Loucy (cell line): ENCODE measurements at regions not wholly inside any gene's neighbourhood (a gene's known extent, or its start where the extent isn't known, plus 50 kb on each side); places are given as distances from the start of the nearest gene placed in this dataset.

ENCODE experiments used
- H2AFZ ChIP-seq: fragments of 200-600 bp; sonication (generic); 2 replicates; pipeline ENCODE4 v1.6.0; 2016; ENCODE audit warnings: antibody characterized with exemption, mild to moderate bottlenecking, low read length, moderate library complexity
- H3F3A ChIP-seq: fragments of 200-600 bp; 2 replicates; pipeline ENCODE4 v1.6.0; 2016; ENCODE audit warnings: antibody characterized with exemption, low read depth, mild to moderate bottlenecking
- H3K27me3 ChIP-seq: fragments of 200-600 bp; sonication (generic); 2 replicates; pipeline ENCODE4 v1.6.1; 2014; ENCODE audit warnings: low read length, mild to moderate bottlenecking; ENCODE audit not compliant: insufficient read depth, poor library complexity, severe bottlenecking
- H3K36me3 ChIP-seq: fragments of 200-600 bp; sonication (generic); 2 replicates; pipeline ENCODE4 v1.6.1; 2016; ENCODE audit warnings: low read length; ENCODE audit not compliant: insufficient read depth
- H3K4me1 ChIP-seq: fragments of 200-600 bp; sonication (generic); 2 replicates; pipeline ENCODE4 v1.5.1; 2014; ENCODE audit warnings: low read length, mild to moderate bottlenecking; ENCODE audit not compliant: insufficient read depth, poor library complexity, severe bottlenecking
- H3K4me2 ChIP-seq: fragments of 200-600 bp; sonication (generic); 2 replicates; pipeline ENCODE4 v1.6.0; 2014; ENCODE audit warnings: antibody characterized with exemption, low read length, low read depth, mild to moderate bottlenecking; ENCODE audit not compliant: poor library complexity, severe bottlenecking
- H3K4me3 ChIP-seq: fragments of 200-600 bp; sonication (generic); 2 replicates; pipeline ENCODE4 v1.5.1; 2014; ENCODE audit warnings: low read length, mild to moderate bottlenecking, mixed read lengths; ENCODE audit not compliant: poor library complexity, severe bottlenecking
- H3K79me2 ChIP-seq: fragments of 200-600 bp; sonication (generic); 2 replicates; pipeline ENCODE4 v1.6.1; 2014; ENCODE audit warnings: low read length; ENCODE audit not compliant: insufficient read depth
- H3K9ac ChIP-seq: fragments of 200-600 bp; sonication (generic); 2 replicates; pipeline ENCODE4 v1.6.0; 2014; ENCODE audit warnings: mild to moderate bottlenecking, low read depth, low read length, moderate library complexity; ENCODE audit not compliant: poor library complexity, severe bottlenecking
- H3K9me2 ChIP-seq: fragments of 200-600 bp; sonication (generic); replicated peaks from 2 replicates; pipeline ENCODE4 v1.6.1; 2016; ENCODE audit warnings: low read depth, low read length, mixed read lengths
- H3K9me3 ChIP-seq: fragments of 200-600 bp; sonication (generic); 2 replicates; pipeline ENCODE4 v1.6.1; 2014; ENCODE audit warnings: mild to moderate bottlenecking, antibody characterized with exemption, low read length, low read depth; ENCODE audit not compliant: insufficient read depth
- H4K20me1 ChIP-seq: fragments of 200-600 bp; sonication (generic); 2 replicates; pipeline ENCODE4 v1.6.0; 2014; ENCODE audit warnings: antibody characterized with exemption, low read length, mild to moderate bottlenecking; ENCODE audit not compliant: insufficient read depth, poor library complexity, severe bottlenecking
- EZH2phosphoT487 ChIP-seq: fragments of 200-600 bp; IDR thresholded peaks from 2 replicates; pipeline ENCODE4 v1.6.1; 2018; ENCODE audit warnings: antibody characterized with exemption, mild to moderate bottlenecking, moderate library complexity, borderline replicate concordance
- TF ChIP-seq, protein P1 (sequence below): fragments of 200-600 bp; sonication (generic); conservative IDR thresholded peaks from 2 replicates; pipeline ENCODE4 v1.5.1; 2014; ENCODE audit warnings: mild to moderate bottlenecking, antibody characterized with exemption, low read length

GRCh38 chr14:54220071-54220703, 176.6 kb upstream of the CDKN3 start:
- no peaks in the 10 kb centered on the region for H3K36me3 ChIP-seq
- no peak overlapping the region for H2AFZ ChIP-seq
- no peaks in the 10 kb centered on the region for H4K20me1 ChIP-seq
- H3K4me2 ChIP-seq = no peak overlapping the region
- no peaks in the 10 kb centered on the region for H3K9me2 ChIP-seq
- H3F3A ChIP-seq = no peaks in the 10 kb centered on the region
- H3K27me3 ChIP-seq = no peaks in the 10 kb centered on the region
- no peak overlapping the region for H3K4me3 ChIP-seq
- H3K79me2 ChIP-seq = no peaks in the 10 kb centered on the region
- H3K4me1 ChIP-seq = no peaks in the 10 kb centered on the region
- H3K9me3 ChIP-seq = no peaks in the 10 kb centered on the region
- TF ChIP-seq, protein P1, sequence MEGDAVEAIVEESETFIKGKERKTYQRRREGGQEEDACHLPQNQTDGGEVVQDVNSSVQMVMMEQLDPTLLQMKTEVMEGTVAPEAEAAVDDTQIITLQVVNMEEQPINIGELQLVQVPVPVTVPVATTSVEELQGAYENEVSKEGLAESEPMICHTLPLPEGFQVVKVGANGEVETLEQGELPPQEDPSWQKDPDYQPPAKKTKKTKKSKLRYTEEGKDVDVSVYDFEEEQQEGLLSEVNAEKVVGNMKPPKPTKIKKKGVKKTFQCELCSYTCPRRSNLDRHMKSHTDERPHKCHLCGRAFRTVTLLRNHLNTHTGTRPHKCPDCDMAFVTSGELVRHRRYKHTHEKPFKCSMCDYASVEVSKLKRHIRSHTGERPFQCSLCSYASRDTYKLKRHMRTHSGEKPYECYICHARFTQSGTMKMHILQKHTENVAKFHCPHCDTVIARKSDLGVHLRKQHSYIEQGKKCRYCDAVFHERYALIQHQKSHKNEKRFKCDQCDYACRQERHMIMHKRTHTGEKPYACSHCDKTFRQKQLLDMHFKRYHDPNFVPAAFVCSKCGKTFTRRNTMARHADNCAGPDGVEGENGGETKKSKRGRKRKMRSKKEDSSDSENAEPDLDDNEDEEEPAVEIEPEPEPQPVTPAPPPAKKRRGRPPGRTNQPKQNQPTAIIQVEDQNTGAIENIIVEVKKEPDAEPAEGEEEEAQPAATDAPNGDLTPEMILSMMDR = no peak
- no peak for TF ChIP-seq EZH2phosphoT487
- no peak overlapping the region for H3K9ac ChIP-seq

GRCh38 chr14:54220704-54221431, 175.9 kb upstream of the CDKN3 start:
- Histone ChIP-seq H4K20me1 (no peaks in the 10 kb centered on the region), H3K9ac (no peak overlapping the region), H3K4me2 (no peak overlapping the region), H3K4me3 (no peak overlapping the region), H2AFZ (no peak overlapping the region), H3K36me3 (no peaks in the 10 kb centered on the region), H3K79me2 (no peaks in the 10 kb centered on the region), H3K4me1 (no peaks in the 10 kb centered on the region), H3K9me2 (no peaks in the 10 kb centered on the region), H3K27me3 (no peaks in the 10 kb centered on the region), H3K9me3 (no peaks in the 10 kb centered on the region), H3F3A (no peaks in the 10 kb centered on the region)
- TF ChIP-seq EZH2phosphoT487 = no peak
- TF ChIP-seq, protein P1 = no peak

DNA sequence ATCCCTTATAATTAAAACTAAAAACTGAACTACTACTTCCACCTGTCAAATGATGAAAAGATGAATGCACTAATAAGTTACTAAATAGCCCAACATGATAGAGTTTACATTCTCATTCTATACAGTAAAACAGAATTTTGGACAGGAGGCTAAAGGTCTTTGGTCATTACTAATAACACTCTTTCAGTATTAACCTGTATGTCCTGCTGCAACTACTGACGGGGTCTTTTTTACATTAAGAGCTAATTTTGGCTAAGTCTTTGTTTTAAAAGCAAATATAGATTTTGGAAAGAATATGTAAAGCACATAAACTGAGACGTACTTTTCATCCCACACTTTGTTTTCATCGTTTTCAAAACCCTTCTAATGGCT, 175.4 kb upstream of the CDKN3 start:
- no peak overlapping the region for H3K4me3 ChIP-seq
- H3K9me3 ChIP-seq = no peaks in the 10 kb centered on the region
- no peaks in the 10 kb centered on the region for H3K79me2 ChIP-seq
- H2AFZ ChIP-seq = no peak overlapping the region
- no peaks in the 10 kb centered on the region for H4K20me1 ChIP-seq
- H3K4me1 ChIP-seq = no peaks in the 10 kb centered on the region
- H3K4me2 ChIP-seq = no peak overlapping the region
- no peak overlapping the region for H3K9ac ChIP-seq
- H3K36me3 ChIP-seq = no peaks in the 10 kb centered on the region
- H3K9me2 ChIP-seq = no peaks in the 10 kb centered on the region
- H3K27me3 ChIP-seq = no peaks in the 10 kb centered on the region
- TF ChIP-seq EZH2phosphoT487 = no peak
- TF ChIP-seq, protein P1 = no peak
- no peaks in the 10 kb centered on the region for H3F3A ChIP-seq
